ENCODE measurements at regions not wholly inside any gene's neighbourhood (a gene's known extent, or its start where the extent isn't known, plus 50 kb on each side); places are given as distances from the start of the nearest gene placed in this dataset.

DNA sequence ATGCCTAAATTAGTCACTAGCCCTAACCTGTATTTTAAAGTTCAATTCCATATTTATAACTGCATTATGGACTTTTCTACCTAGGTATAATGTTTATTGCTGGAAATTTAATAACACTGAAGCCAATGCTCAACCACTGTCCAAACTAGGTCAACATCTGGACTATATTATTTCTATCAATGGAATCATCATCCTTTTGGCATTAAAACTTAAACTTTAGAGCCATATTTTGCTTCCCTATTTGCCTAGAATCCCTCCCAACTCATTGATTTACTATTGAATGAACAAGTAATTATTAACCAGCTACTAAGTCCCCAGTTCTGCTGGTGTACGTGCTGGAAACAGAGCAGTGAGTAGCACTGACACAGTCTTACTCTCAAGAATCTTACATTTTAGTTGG lies 291.7 kb upstream of the SPTLC3 start:
- 79 to 80% methylated on average over 1 of the region's 1 CpG for WGBS, 2 donors
- H3K36me3 ChIP-seq = no peaks in the 10 kb centered on the region
- intact Hi-C loops (cut with DNase I) = no loop called here
- no peak overlapping the region for H3K27ac ChIP-seq
- H3K4me1 ChIP-seq = no peaks in the 10 kb centered on the region
- H3K27me3 ChIP-seq = no peaks in the 10 kb centered on the region
- TF ChIP-seq CTCF (IDR thresholded peaks at IDR 0.05) (no peak), POLR2A (IDR thresholded peaks at IDR 0.05) (no peak)
- DNase-seq = no peak
- no peaks in the 10 kb centered on the region for H3K9me3 ChIP-seq
- H3K4me3 ChIP-seq (replicated peaks in 1 of 3) = no peak overlapping the region

DNA sequence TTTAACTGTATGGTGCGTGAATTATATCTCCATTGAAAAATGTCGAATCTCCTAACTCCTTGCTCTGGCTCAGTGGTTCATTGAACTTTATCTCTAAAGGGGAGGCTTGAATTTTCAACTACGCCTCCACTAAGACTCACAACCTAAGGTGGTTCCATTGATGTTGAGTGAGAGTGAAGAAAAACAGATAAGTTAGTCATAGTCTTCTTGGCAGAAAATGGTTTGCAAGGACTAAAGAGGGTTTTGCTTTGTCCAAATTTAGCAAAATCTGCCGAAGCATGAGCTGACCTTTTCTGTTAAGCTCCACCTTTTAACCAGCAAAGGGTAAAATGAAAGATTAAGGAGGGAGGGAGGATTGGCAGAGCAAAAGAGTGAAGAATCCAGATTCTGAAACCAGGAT lies 290.2 kb upstream of the SPTLC3 start:
- intact Hi-C loops (cut with DNase I) = no loop called here
- DNase-seq = no peak

DNA sequence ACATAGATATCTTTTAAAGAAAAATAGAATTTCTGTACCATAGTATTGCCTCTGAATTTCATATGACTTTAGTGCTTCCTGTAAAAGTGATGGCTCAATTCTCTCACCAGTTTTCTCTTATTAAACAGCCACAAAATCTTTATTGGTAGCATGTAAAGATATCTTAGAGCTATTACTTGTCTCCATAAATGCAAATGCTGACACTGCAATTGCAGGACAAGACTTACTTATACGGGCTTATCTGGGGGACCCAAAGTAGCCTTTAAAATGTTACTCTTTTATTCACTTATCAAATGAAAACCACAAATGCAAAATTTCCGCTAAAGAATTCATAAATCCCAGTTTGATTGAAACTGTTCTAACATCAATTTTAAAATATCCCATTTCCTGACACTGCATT lies 287.1 kb upstream of the SPTLC3 start:
- WGBS, 2 donors = 62 to 73% methylated on average over 2 of the region's 2 CpGs
- no peak overlapping the region for H3K4me3 ChIP-seq (replicated peaks in 1 of 3)
- H3K4me1 ChIP-seq = no peaks in the 10 kb centered on the region
- TF ChIP-seq CTCF (IDR thresholded peaks at IDR 0.05) = no peak
- TF ChIP-seq POLR2A (IDR thresholded peaks at IDR 0.05) = no peak
- no peaks in the 10 kb centered on the region for H3K36me3 ChIP-seq
- no peak overlapping the region for H3K27ac ChIP-seq
- no peaks in the 10 kb centered on the region for H3K9me3 ChIP-seq
- intact Hi-C loops (cut with DNase I) = no loop called here
- no peak for DNase-seq
- H3K27me3 ChIP-seq = no peaks in the 10 kb centered on the region

More for the DNA sequence above, 290.2 kb upstream of the SPTLC3 start:
- H3K27ac ChIP-seq = no peak overlapping the region
- H3K4me1 ChIP-seq = no peaks in the 10 kb centered on the region
- no peak overlapping the region for H3K4me3 ChIP-seq (replicated peaks in 1 of 3)
- WGBS, 2 donors = 71 to 77% methylated on average over 4 of the region's 4 CpGs
- H3K36me3 ChIP-seq = no peaks in the 10 kb centered on the region
- TF ChIP-seq CTCF (IDR thresholded peaks at IDR 0.05) = no peak
- TF ChIP-seq POLR2A (IDR thresholded peaks at IDR 0.05) = no peak
- H3K27me3 ChIP-seq = no peaks in the 10 kb centered on the region
- H3K9me3 ChIP-seq = no peaks in the 10 kb centered on the region

DNA sequence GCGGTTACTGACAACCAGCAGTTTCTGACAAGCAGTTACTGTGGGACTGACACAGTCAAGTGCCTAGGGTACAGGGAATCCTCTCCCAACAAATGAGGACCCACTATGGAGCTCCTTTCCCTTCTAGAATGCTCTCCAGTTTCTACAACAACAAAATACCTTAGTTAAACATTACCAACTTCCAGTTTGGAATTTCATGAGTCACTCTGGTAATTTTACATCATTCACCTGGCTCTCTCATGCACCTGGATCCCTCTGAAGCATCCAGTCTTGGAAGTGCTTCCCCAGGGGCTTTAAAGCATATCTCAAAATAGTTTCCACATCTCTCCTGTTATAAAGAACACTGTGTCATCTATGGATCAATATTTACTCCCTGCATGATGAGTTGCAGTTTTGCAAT lies 286.7 kb upstream of the SPTLC3 start:
- Histone ChIP-seq H3K4me3 (replicated peaks in 1 of 3) (no peak overlapping the region), H3K9me3 (no peaks in the 10 kb centered on the region), H3K27ac (no peak overlapping the region), H3K27me3 (no peaks in the 10 kb centered on the region), H3K4me1 (no peaks in the 10 kb centered on the region), H3K36me3 (no peaks in the 10 kb centered on the region)
- intact Hi-C loops (cut with DNase I) = no loop called here
- DNase-seq = no peak
- WGBS, 2 donors = 96 to 100% methylated on average over 1 of the region's 1 CpG
- no peak for TF ChIP-seq POLR2A (IDR thresholded peaks at IDR 0.05)
- TF ChIP-seq CTCF (IDR thresholded peaks at IDR 0.05) = no peak

DNA sequence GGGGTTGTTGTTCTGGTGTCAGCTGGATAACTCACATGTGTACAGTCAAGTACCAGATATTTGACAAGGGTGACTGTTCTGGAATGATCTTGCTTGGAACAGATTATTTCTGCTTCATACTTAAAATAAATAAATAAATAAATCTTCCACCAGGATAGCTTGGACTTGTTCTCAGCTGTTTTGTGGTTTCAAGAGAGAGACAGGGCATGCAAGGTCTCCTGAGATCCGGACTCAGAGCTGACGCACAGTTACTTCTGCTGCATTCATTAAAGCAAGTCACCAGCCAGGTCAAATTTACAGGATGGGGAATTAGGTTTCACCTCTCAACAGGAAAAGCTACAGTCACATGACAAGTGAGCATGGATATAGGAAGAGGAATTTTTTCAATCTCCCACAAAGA lies 285.0 kb upstream of the SPTLC3 start:
- intact Hi-C loops (cut with DNase I) = no loop called here
- no peaks in the 10 kb centered on the region for H3K27me3 ChIP-seq
- H3K4me3 ChIP-seq (replicated peaks in 1 of 3) = no peak overlapping the region
- no peak for DNase-seq
- H3K36me3 ChIP-seq = no peaks in the 10 kb centered on the region
- H3K27ac ChIP-seq = no peak overlapping the region
- 88 to 91% methylated on average over 2 of the region's 2 CpGs for WGBS, 2 donors
- no peaks in the 10 kb centered on the region for H3K4me1 ChIP-seq
- no peak for TF ChIP-seq POLR2A (IDR thresholded peaks at IDR 0.05)
- no peak for TF ChIP-seq CTCF (IDR thresholded peaks at IDR 0.05)
- no peaks in the 10 kb centered on the region for H3K9me3 ChIP-seq
